DMS153 (cell line): ENCODE measurements at regions not wholly inside any gene's neighbourhood (a gene's known extent, or its start where the extent isn't known, plus 50 kb on each side); places are given as distances from the start of the nearest gene placed in this dataset.
"Not testable (repeated sequence)": the region's sequence is repeated elsewhere in the genome, so short reads cannot be mapped to it uniquely, and the experiment has no call there.

ENCODE experiments used
- DNase-seq: peaks from one replicate; lab custom pipeline; 2025; lab: John Stamatoyannopoulos, UW

DNA sequence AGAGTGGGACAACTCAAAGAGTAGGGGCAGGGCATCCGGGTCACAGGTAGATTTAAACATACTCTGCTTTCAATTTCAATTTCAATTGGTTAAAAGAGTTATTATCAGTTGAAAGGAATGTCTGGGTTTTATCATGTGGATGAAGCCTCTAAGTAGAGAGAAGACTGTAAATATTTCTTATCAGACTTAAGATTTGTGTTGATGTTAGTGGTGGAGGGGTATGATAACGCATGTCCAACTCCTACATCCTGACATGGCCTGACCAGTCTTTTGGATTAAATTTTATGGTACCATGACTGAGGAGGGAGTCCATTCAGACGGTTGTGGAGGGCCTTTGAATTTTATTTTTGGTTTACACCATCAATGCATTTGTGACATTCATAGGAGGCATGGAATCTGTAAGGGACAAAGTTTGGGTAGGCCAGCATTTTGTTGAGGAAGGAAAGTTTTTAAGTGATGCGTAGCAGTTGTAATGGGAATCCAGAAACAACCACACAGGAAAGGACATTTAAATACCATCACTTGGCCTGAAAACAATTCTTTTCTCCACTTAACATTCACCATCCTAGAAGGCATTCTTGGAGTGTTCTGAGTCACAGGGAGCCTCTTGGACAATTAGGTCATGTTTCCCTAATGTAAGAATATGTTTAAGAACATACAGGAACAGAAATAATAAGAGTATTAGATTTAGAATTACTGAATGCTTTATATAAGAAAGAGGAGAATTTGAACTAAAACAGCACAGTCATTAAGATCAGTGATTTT is 371.9 kb downstream of the ATP23 start:
- no peak for DNase-seq

DNA sequence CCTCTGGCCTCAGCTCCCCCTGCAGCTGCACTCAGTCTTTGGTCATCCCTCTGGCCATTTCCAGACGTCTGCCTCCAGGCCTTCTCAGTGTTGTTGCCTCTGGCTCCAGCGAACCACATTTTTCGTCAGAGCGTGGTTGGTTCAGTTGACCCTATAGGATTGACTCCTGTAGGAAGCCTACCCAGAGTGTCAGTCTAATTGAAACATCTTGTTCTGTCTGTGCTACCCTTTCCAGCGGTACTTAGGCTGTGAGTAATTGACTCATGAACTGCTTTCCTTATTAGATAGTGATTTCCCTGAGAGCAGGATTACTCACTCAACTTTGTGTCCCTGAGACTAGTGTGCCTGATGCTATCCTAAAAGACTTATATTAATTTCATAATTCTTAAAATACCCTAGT is 373.2 kb downstream of the ATP23 start:
- DNase-seq: no peak

DNA sequence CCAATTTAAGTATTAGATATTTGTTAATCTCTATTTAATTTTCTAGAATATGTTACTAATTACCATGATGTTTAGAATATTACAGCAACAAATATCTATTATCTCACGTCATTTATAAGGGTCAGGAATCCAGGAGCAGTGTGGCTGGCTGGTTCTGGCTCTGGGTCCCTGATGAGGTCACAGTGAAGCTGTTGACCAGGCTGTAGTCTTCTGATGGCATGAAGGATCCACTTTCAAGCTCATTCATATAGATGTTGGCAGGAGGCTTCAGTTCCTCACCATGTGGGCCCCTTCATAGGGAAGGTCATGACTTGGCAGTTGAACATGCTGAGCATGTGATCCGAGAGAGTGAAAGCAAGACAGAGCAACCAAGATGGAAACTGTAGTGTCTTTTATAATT is 375.6 kb downstream of the ATP23 start:
- DNase-seq: no peak

GRCh38 chr12:58321414-58321813 is 380.0 kb downstream of the ATP23 start:
- no peak for DNase-seq

GRCh38 chr12:58323676-58324075 is 382.3 kb downstream of the ATP23 start:
- DNase-seq: no peak

GRCh38 chr12:58325561-58325960 is 384.2 kb downstream of the ATP23 start:
- no peak for DNase-seq

DNA sequence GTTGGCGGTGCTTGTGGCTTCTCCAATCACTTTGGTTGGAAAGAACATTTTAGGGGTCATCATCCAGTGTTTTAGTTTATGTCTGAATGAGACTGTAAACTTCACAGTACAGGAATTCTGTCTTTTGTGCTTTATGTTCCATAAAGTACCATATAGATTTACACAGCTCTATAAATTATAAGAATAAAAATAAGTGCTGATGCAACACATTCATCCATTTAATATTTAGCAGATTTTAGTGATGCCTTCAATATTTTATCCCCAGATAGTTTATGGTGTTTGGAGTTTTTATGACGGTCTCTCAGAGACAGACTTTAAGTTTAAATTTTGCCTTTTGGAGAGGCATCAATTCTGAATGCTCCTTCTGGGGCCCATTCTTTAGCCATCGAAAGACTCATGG is 385.2 kb downstream of the ATP23 start:
- no peak for DNase-seq

DNA sequence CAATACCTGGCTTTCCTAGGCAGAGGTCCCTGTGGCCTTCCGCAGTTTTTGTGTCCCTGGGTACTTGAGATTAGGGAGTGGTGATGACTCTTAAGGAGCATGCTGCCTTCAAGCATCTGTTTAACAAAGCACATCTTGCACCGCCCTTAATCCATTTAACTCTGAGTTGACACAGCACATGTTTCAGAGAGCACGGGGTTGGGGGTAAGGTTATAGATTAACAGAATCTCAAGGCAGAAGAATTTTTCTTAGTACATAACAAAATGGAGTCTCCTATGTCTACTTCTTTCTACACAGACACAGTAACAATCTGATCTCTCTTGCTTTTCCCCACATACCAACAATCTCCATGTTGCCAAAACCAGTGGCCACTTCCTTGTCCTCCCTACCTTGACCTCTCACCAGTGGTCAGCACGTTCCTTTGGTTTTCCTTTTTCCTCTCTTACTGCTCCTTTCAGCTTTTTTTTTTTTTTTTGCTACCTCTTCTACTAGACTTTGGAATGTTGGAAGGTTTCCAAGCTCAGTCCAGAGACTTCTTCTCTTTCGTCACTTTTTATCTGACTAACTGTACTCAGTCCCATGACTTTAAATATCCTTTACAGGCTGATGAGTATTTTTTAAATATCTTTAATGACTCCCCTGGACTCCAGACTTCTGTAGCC is 395.3 kb downstream of the ATP23 start:
- not testable (repeated sequence) for DNase-seq

GRCh38 chr12:58337539-58337938 is 396.2 kb downstream of the ATP23 start:
- not testable (repeated sequence) for DNase-seq

DNA sequence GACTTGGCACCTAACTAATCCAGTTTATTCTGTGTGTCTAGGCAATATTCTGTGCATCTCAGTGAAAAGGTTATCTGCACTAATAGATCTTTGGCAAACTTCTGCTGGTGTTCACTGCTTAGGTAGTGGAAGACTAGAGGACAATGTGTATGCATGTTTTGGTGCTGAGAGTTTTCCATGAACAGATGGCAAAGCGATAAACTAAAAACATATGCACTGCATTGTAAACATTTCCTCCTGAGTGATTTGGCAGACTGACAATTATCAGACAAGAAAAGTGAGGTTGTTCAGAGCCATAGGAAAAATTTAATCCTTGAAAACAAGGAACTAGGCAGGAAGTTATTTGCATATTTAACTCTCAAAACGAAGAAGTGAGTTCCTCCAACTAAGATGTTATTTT is 400.4 kb downstream of the ATP23 start:
- DNase-seq: peak; percentile 85

GRCh38 chr12:58342736-58343135 is 401.4 kb downstream of the ATP23 start:
- no peak for DNase-seq

DNA sequence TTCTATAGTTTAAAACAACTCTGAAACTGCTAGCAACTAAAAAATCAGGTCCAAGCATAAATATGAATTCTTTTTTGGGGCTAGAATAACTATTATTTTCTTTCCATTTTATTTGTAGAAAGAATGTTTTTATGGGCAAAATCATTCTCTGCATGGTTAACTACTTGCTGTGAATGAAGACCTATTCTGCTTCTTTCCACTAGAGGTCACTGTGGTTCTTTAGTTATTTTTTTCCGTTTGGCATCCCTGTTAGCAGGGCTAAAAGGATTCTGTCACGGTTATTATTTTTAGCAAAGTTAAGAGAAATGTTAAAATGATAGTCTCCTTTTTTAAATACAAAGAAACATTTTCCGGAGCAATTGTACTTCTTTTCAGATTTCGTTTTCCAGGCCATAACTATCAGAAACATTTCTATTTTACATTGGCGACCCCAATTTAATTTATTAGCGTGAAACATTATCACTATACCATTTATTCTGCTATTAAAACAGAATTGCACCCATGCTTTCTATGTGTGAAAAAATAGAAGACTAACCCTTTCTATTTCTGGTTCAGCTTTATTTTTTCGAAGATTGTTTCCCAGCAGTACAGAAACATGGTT is 404.8 kb downstream of the ATP23 start:
- DNase-seq: peak; percentile 20

DNA sequence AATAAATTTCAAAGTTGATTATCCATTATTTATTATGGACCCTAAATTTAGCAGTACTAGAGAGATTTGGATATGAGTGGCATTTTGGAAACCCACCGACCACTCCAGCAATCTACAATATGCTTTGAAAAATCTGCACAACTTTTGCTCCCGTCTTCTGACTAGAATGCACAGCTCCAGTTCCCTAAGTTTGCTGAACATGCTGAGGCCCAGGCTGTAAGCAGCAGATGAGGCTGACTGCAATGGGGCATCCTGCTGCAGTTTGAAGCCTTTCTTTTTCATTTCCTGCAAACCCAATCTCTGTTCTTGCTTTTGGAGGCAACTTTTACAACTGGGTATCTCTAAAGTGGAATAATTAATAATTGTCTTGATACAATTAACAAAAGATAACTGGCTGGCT is 405.8 kb downstream of the ATP23 start:
- no peak for DNase-seq

DNA sequence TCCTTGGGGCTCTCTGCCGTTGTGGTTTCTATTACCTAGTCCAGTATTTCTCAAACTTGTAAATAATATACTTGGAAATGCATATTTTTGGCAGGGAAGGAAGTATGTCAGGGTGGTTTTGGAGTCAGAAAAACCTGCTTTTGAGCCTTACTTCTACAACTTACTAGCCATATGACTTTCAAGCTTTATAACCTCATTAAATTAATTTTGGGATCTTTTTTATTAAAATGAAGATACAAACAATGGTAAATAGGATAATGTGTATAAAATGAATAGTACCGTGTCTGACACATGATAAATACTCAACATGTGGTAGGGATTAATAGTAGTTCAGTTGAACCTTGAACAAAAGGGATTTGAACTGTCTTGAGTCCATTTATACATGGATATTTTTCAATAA is 406.3 kb downstream of the ATP23 start:
- no peak for DNase-seq

- no peak for DNase-seq
These were observed 407.8 kb downstream of the ATP23 start for GRCh38 chr12:58349161-58349560.

GRCh38 chr12:58356794-58357193 is 415.4 kb downstream of the ATP23 start:
- DNase-seq: no peak

- no peak for DNase-seq
These were observed 416.1 kb downstream of the ATP23 start for GRCh38 chr12:58357511-58357910.

GRCh38 chr12:58358369-58358768 is 417.0 kb downstream of the ATP23 start:
- no peak for DNase-seq

- DNase-seq: no peak
These were observed 417.7 kb downstream of the ATP23 start for GRCh38 chr12:58359084-58359483.

DNA sequence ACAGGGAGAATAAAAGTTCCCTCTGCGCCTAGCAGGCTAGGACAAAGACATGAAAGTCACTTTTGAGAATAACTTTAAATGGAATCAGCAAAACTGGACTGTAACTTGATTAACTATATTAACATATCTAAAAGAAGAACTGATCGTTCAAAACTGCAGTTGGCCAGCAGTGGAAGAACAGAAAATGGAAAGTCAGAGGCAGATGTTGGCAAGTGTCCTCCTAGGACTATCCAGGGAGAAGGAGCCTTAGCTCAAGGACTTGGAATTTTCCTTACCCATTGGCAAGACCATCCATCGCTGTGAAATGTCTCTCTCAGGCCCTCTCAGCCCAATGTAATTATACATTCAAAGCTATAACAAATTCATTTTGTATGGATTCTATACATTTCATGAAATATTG is 419.7 kb downstream of the ATP23 start:
- DNase-seq: no peak

DNA sequence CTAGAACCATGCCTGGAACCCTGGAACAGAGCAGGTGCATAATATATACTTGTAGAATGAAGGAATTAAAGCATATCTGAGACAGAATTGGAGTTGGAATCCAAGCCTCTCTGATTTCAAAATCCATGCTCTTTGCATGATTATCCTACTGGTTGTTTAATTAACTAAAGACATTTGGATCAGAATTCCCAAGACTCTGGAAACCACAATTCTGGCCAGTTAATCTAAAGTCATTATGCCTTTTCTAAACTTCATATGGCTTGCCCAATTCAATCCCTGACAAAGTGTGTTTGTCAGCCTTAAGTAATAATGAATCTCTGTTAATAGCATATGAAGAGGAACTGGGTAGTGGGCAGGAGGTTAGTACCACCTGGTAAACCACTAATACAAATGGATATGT is 422.6 kb downstream of the ATP23 start:
- DNase-seq: no peak

DNA sequence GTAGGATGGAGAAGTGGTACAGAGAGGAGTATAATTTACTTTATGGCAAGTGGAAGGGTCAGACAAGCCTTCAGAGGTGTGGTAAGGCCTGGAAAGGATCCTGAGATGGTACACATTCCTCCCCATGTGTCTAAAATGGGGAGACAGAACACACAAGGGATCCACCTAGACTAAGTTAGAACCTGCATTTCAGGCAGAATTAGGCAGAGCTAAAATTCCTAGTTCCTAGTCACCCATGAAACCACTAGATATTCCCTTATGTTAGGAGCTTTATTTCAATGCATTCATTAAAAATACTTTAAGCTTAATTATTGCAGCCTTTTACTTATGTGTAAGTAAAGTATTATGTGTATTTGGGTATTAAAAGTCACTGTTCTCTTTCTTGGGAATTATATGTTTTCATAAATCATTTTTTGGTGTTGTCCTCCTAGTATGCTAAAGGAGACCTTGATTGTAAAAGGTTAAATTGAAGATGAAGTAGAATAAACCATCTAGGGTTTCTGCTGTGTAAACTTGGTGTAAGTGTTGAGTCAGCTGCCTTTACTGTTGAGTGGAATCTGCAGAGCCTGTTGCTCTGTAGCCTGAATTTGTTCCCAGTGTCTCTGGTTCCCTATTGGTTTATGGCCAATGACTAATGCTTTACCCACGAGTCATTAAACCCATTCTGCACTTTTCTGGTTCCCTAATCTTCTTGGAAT is 423.2 kb downstream of the ATP23 start:
- DNase-seq: no peak

DNA sequence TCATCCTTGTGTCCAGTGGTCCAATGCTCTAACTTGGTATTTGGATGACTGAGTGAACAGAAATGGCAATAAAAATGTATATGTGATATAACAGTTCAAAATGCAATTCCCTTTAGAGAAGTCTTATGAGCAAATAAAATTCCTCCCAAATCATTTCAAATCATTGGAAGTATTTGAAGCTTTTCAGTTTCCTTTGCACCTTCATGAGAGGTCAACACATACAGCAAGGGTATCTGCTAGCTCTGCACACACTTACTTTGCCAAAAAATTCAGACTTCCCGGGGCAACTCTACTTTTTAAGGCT is 423.7 kb downstream of the ATP23 start:
- no peak for DNase-seq
